Astrocyte of the cerebellum (primary cell): ENCODE measurements at regions not wholly inside any gene's neighbourhood (a gene's known extent, or its start where the extent isn't known, plus 50 kb on each side); places are given as distances from the start of the nearest gene placed in this dataset.

ENCODE experiments used
- DNase-seq: peaks from one replicate; pipeline ENCODE4 v3.0.0-alpha.2; 2011; ENCODE audit warnings: low read depth
- H3K4me3 ChIP-seq: 2 replicates; pipeline ENCODE4 v1.5.1; 2011; ENCODE audit warnings: mild to moderate bottlenecking, low read depth, low read length, moderate library complexity
- in situ Hi-C: cut with HindIII; loops from 2 replicates; pipeline ENCODE4 v1.10.0; 2017; ENCODE audit warnings: low sequenced_read_pairs
- TF ChIP-seq, protein P1 (sequence below): IDR thresholded peaks from 2 replicates; pipeline ENCODE4 v1.5.1; 2012; ENCODE audit warnings: low read length, low read depth, moderate library complexity, mild to moderate bottlenecking; ENCODE audit errors: missing control alignments

DNA sequence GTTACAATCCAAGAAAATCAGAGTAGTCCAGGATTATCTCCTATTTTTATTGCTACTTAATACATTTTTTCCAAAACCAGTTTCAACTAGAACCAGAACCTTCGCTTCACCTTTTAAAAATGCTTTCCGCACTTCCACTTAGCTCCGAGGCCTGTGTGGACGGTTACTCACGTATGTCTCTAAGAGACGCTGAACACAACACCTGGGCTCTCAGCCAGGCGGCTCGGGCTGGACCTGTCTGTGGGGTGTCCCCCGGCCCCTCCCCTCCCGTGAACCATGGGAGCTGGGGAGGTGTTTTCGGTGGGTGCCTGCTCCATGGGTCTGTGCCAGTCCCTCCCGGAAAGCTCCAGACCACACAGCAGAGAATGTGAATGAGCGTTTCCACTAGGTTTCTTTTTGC is 223.8 kb downstream of the GLI2 start:
- in situ Hi-C loops, result no loop called here
- TF ChIP-seq, protein P1, sequence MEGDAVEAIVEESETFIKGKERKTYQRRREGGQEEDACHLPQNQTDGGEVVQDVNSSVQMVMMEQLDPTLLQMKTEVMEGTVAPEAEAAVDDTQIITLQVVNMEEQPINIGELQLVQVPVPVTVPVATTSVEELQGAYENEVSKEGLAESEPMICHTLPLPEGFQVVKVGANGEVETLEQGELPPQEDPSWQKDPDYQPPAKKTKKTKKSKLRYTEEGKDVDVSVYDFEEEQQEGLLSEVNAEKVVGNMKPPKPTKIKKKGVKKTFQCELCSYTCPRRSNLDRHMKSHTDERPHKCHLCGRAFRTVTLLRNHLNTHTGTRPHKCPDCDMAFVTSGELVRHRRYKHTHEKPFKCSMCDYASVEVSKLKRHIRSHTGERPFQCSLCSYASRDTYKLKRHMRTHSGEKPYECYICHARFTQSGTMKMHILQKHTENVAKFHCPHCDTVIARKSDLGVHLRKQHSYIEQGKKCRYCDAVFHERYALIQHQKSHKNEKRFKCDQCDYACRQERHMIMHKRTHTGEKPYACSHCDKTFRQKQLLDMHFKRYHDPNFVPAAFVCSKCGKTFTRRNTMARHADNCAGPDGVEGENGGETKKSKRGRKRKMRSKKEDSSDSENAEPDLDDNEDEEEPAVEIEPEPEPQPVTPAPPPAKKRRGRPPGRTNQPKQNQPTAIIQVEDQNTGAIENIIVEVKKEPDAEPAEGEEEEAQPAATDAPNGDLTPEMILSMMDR, result no peak
- H3K4me3 ChIP-seq, result no peak overlapping the region
- DNase-seq, result no peak

DNA sequence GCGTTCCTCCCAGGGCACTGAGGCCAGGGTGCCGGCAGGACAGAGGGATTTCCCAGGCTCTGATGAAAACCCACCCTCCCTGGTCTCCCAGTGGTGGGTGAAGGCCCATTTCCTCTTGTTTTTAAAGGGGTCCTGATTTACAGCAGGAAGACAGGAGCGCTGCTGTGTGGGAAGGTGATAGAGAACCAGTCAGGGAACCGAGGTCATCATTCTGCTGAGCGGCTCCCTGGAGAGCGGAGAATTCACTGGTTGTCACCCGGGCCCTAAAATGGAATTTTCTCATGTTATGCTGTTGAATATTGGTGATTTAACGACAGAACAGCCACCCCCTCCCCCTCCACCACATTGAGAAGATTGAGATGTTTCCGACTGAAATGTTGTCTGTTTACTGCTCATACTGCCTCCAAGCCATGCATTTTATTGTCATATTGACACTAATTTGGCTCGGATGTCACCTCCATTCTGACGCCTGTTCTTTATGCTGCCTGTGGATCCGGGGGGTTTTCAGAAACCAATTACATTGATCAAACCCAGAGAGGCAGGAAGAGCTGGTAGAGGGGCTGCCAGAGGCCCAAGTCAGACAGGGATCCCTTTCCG is 225.2 kb downstream of the GLI2 start:
- no peak for DNase-seq
- H3K4me3 ChIP-seq, result no peak overlapping the region
- TF ChIP-seq, protein P1, result no peak
- in situ Hi-C loops, result no loop called here

DNA sequence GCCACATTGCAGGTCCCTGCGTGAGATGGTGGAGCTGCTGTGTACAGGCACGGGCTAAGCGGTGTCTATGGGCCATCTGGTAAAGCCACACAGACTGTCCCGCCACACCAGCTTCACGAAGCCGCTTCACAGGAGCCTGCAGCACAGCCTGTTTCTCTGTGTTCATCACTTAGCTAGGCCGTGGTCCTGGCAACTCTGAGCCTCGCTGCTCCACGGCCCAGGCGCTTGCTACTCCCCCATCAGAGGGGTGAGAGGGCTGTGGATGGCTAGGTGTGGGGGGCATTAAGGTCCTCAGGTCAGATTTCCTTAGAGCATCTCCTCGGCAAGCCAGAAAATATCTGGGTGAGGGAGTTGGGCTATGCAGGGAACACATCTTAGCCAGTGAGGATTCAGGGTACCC is 225.7 kb downstream of the GLI2 start:
- no peak for DNase-seq
- no peak overlapping the region for H3K4me3 ChIP-seq
- in situ Hi-C loops, result no loop called here
- TF ChIP-seq, protein P1, result no peak

DNA sequence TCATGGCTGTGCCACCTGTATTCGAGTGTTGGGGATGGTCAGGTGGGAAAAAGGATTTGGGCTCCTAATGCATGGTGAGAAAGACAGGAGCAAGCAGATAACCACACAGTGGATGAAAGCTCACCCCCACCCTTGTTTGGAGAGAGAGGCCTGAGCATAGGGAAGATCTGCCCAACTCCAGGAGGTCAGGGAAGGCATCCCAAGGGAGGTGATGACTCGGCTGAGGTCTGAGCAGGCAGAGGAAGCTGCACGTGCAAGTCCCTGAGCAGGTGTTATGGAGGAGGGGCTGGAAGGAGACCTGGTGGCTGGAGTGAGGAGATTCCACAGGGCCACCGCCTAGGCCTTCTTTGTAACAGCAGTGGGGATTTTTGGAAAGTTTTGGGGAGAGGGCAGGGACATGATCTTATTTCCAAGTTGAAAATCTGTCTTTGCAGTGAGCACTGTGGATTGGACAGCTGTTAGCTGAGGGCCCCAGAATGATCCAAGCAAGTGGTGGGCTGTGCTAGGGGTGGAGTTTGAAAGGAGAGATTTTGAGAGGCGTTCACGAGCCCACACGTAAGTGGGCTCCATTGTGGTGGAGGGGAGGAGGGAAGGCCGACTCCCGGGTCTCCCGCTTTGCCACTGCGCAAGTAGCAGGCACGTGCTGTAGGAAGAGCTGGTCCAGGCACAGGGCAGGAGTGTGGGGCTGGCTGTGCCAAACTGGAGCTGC is 228.5 kb downstream of the GLI2 start:
- TF ChIP-seq, protein P1, result no peak
- no peak for DNase-seq
- in situ Hi-C loops, result no loop called here
- H3K4me3 ChIP-seq, result no peak overlapping the region

DNA sequence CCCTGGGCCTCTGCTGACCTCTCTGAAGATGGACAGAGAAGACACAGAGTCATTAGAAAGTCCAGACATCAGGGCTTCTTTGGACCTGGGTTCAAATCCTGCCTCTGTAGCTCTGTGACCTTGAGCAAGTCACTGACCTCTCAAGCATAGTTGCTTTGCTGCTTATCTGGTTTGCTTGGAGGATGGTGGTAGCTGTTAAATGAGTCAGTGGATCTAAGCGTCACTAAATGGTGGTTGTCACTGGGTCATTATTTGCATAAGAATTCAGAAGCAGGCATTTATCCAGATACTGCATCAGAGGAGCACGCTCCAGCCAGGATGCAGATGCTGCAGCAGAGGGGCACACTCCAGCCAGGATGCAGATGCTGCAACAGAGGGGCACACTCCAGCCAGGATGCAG is 229.2 kb downstream of the GLI2 start:
- in situ Hi-C loops, result no loop called here
- no peak overlapping the region for H3K4me3 ChIP-seq
- TF ChIP-seq, protein P1, result no peak
- DNase-seq, result peak; percentile 32

DNA sequence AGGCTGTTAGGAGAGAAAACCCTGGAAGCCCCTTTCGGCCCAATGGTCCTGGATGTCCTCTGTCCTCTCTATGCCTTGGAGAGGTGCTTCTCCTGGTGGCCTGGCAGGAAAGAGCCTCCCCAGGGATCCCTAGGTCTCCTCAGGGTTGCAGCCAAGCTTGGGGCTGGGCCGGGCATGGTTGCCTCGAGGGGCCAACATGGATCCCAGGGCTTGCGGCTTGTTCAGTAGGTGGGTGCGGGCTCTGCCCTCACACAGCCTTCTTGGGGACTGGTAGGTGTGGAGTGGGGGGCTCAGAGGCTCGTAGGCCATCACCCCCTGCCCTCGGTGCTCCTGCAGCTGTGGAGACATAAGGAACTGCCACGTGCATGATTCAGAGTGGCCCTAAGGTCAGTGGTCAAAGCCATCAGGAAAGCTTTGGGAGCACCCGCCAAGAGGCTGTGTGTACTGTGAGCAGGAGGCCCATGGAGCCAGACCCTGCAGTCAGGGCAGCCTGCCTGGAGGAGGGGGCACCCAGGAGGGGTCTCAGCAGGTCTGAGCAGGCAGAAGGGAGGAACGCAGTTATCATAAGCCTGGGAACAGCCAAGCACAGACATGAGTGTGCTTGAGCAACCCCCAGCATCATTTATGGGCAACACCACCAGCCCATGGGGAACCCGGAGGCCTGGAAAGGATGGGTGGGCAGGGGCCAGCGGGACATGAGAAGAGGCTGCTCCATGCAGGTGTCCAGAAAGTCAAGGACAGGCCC is 231.0 kb downstream of the GLI2 start:
- in situ Hi-C loops, result no loop called here
- TF ChIP-seq, protein P1, result no peak
- H3K4me3 ChIP-seq, result no peak overlapping the region
- no peak for DNase-seq
